Heart left ventricle (tissue), 16 donors: ENCODE measurements at regions not wholly inside any gene's neighbourhood (a gene's known extent, or its start where the extent isn't known, plus 50 kb on each side); places are given as distances from the start of the nearest gene placed in this dataset.
"Not testable (repeated sequence)": the region's sequence is repeated elsewhere in the genome, so short reads cannot be mapped to it uniquely, and the experiment has no call there.

Experiments
- ATAC-seq, 4 donors: fragments of 200-7000 bp; cut with Tn5 transposase; one replicate each; pipeline ENCODE4 v1.9.1; 2020 to 2022; ENCODE audit warnings: moderate library complexity in 4 of 4, mild to moderate bottlenecking in 3 of 4, moderate number of reproducible peaks in 1 of 4
- DNase-seq, 5 donors: peaks; one replicate each; pipeline ENCODE4 v3.0.0-alpha.2; 2020
- H3K27ac ChIP-seq, 12 donors: fragments of 200-600 bp; sonication (generic) in 4 of 12; one replicate each; pipeline versions ENCODE4 v1.5.0 to v1.8.0; 2016 to 2022; ENCODE audit warnings: mild to moderate bottlenecking in 2 of 12
- H3K27me3 ChIP-seq, 9 donors: fragments of 200-600 bp; sonication (generic) in 2 of 9; one replicate each; pipeline versions ENCODE4 v1.5.1 to v1.8.0; 2016 to 2022; ENCODE audit warnings: mild to moderate bottlenecking in 3 of 9
- H3K36me3 ChIP-seq, 9 donors: fragments of 200-600 bp; sonication (generic) in 2 of 9; one replicate each; pipeline versions ENCODE4 v1.5.0 to v1.8.0; 2018 to 2022; ENCODE audit warnings: mild to moderate bottlenecking in 2 of 9
- H3K4me1 ChIP-seq, 12 donors: fragments of 200-600 bp; sonication (generic) in 4 of 12; one replicate each; pipeline versions ENCODE4 v1.5.0 to v1.8.0; 2016 to 2022; ENCODE audit warnings: mild to moderate bottlenecking in 3 of 12
- H3K4me3 ChIP-seq, 12 donors: fragments of 200-600 bp; sonication (generic) in 4 of 12; one replicate each; pipeline versions ENCODE4 v1.5.0 to v1.8.0; 2017 to 2022; ENCODE audit warnings: mild to moderate bottlenecking in 9 of 12, moderate library complexity in 4 of 12
- H3K9me3 ChIP-seq, 12 donors: fragments of 200-600 bp; sonication (generic) in 4 of 12; one replicate each; pipeline versions ENCODE4 v1.5.0 to v1.8.0; 2016 to 2022; ENCODE audit warnings: mild to moderate bottlenecking in 1 of 12
- CTCF ChIP-seq, 12 donors: fragments of 200-600 bp; sonication (generic) in 4 of 12; IDR thresholded peaks; one replicate each; pipeline versions ENCODE4 v1.5.0 to v1.8.0; 2018 to 2022; ENCODE audit warnings: antibody characterized with exemption in 12 of 12, mild to moderate bottlenecking in 5 of 12
- POLR2A ChIP-seq, 2 donors: fragments of 450-650 bp; IDR thresholded peaks; one replicate each; pipeline ENCODE4 v1.6.1; 2017; ENCODE audit warnings: antibody characterized with exemption in 2 of 2, mild to moderate bottlenecking in 2 of 2, moderate library complexity in 2 of 2
- WGBS, 4 donors: extraction: QIAGEN DNeasy Blood & Tissue Kit in 2 of 4; methylation state at CpG; one replicate each; pipeline versions ENCODE4 v1.1.5 to v1.1.7; 2013 to 2018; 5-methylcytosine and 5-hydroxymethylcytosine counted together
- intact Hi-C, 10 donors: fragments of 100-400 bp; cut with DNase I; formaldehyde crosslinking; loops; one replicate each; pipeline versions ENCODE4 v1.11.1 to v1.14.2; 2022
- donor health status: ischemic (EF 13 %, LVEDD 7.1; RV severe dilation, severe dysfunction).
- donor health status: healthy with polysubstance abuse.
- donor health status: DM: no; HTN: yes; CAD: no.
- donor health status: DM: no; HTN: no; CAD: no.
- donor health status: ischemic (EF 25% LVEDD 6.9; RV normal size, moderate dysfunction).
- donor health status: ischemic (EF 25% LVEDD 5.7; RV mildly dilated, moderate dysfunction).
- donor health status: healthy.
- donor health status: DM: yes; HTN: yes; CAD: no.
- donor health status: ischemic (EF 35%, LVEDD 5.7; RV mildly dilated, moderate dysfunction).
- donor health status: nonischemic (EF 11% LVEDD 7.7; RV severe dilation, severe dysfunction).
- donor health status: DM: yes; HTN: yes; CAD: no.
- donor health status: PGD.
- donor health status: ischemic (EF 29% LVEDD 5.4; RV normal size, mild dysfunction).
- donor health status: nonischemic (EF 23%, LVEDD 6.1; RV moderate dilation, normal function).

- no peak for TF ChIP-seq CTCF (IDR thresholded peaks at IDR 0.05)
- no peak for TF ChIP-seq POLR2A (IDR thresholded peaks at IDR 0.05)
- no peaks in the 10 kb centered on the region for H3K4me1 ChIP-seq
- H3K27ac ChIP-seq, result no peak overlapping the region
- H3K9me3 ChIP-seq, result peaks cover 0 to 13% (median 0%) of the 10 kb centered on the region in 12 donors
- intact Hi-C loops, result no loop called here
- no peaks in the 10 kb centered on the region for H3K27me3 ChIP-seq
- H3K36me3 ChIP-seq, result no peaks in the 10 kb centered on the region
- DNase-seq (no peak), ATAC-seq (no peak)
- no peak overlapping the region for H3K4me3 ChIP-seq
- WGBS, 4 donors, result 33 to 58% (median 42%) methylated on average over 4 of the region's 4 CpGs
Observed at GRCh38 chr10:38209332-38209731, 115.2 kb downstream of the ZNF37A start.

GRCh38 chr10:38209748-38210147 is 115.6 kb downstream of the ZNF37A start:
- H3K9me3 ChIP-seq, H3K4me1 ChIP-seq, H3K36me3 ChIP-seq, ATAC-seq, DNase-seq, H3K27me3 ChIP-seq, intact Hi-C loops, H3K27ac ChIP-seq, H3K4me3 ChIP-seq: not testable (repeated sequence)

- no peaks in the 10 kb centered on the region for H3K36me3 ChIP-seq
- intact Hi-C loops, result no loop called here
- DNase-seq (no peak), ATAC-seq (no peak)
- H3K27ac ChIP-seq, result no peak overlapping the region
- H3K27me3 ChIP-seq, result no peaks in the 10 kb centered on the region
- no peaks in the 10 kb centered on the region for H3K4me1 ChIP-seq
- H3K9me3 ChIP-seq, result peaks cover 0 to 6% (median 0%) of the 10 kb centered on the region in 12 donors
- H3K4me3 ChIP-seq, result no peak overlapping the region
- 59 to 79% (median 73%) methylated on average over 1 of the region's 1 CpG for WGBS, 4 donors
- TF ChIP-seq POLR2A (IDR thresholded peaks at IDR 0.05), result no peak
- no peak for TF ChIP-seq CTCF (IDR thresholded peaks at IDR 0.05)
Observed at GRCh38 chr10:38212460-38212859, 118.3 kb downstream of the ZNF37A start.

- DNase-seq, result no peak
- Histone ChIP-seq H3K4me1 (no peaks in the 10 kb centered on the region), H3K27me3 (no peaks in the 10 kb centered on the region), H3K36me3 (no peaks in the 10 kb centered on the region), H3K9me3 (peaks cover 0 to 29% (median 2%) of the 10 kb centered on the region in 12 donors), H3K4me3 (no peak overlapping the region), H3K27ac (no peak overlapping the region)
- intact Hi-C loops, result no loop called here
- TF ChIP-seq CTCF (IDR thresholded peaks at IDR 0.05), result no peak
- no peak for TF ChIP-seq POLR2A (IDR thresholded peaks at IDR 0.05)
- WGBS, 4 donors, result 61 to 76% (median 70%) methylated on average over 2 of the region's 2 CpGs
- ATAC-seq, result no peak
Observed at GRCh38 chr10:38226385-38226784, 132.2 kb downstream of the ZNF37A start.

- intact Hi-C loops, result no loop called here
- 83 to 90% (median 88%) methylated on average over 2 of the region's 2 CpGs for WGBS, 4 donors
- Histone ChIP-seq H3K9me3 (peaks cover 0 to 22% (median 2%) of the 10 kb centered on the region in 12 donors), H3K27ac (no peak overlapping the region), H3K27me3 (no peaks in the 10 kb centered on the region), H3K4me3 (no peak overlapping the region), H3K4me1 (no peaks in the 10 kb centered on the region), H3K36me3 (no peaks in the 10 kb centered on the region)
- TF ChIP-seq POLR2A (IDR thresholded peaks at IDR 0.05) (no peak), CTCF (IDR thresholded peaks at IDR 0.05) (no peak)
- DNase-seq (no peak), ATAC-seq (no peak)
Observed at GRCh38 chr10:38228394-38228793, 134.3 kb downstream of the ZNF37A start.

- peaks cover 0 to 16% (median 4%) of the 10 kb centered on the region in 12 donors for H3K9me3 ChIP-seq
- H3K27me3 ChIP-seq, intact Hi-C loops, ATAC-seq, H3K4me1 ChIP-seq, H3K36me3 ChIP-seq, H3K4me3 ChIP-seq, H3K27ac ChIP-seq, DNase-seq: not testable (repeated sequence)
- 61 to 66% (median 64%) methylated on average over 2 of the region's 2 CpGs for WGBS, 4 donors
Observed at GRCh38 chr10:38238479-38238878, 144.3 kb downstream of the ZNF37A start.

- H3K27ac ChIP-seq, H3K4me3 ChIP-seq, intact Hi-C loops, H3K27me3 ChIP-seq, H3K36me3 ChIP-seq, H3K4me1 ChIP-seq: not testable (repeated sequence)
- DNase-seq, result peak in 3 of 5 donors; percentile 5 to 25 (median 23)
- WGBS, 4 donors, result 29 to 32% (median 32%) methylated on average over 2 of the region's 2 CpGs
- peak in 1 of 4 donors; percentile 31 for ATAC-seq
- H3K9me3 ChIP-seq, result peaks cover 0 to 16% (median 4%) of the 10 kb centered on the region in 12 donors
Observed at GRCh38 chr10:38242061-38242649, 148.0 kb downstream of the ZNF37A start.
